IMR-90 (cell line): ENCODE measurements at regions not wholly inside any gene's neighbourhood (a gene's known extent, or its start where the extent isn't known, plus 50 kb on each side); places are given as distances from the start of the nearest gene placed in this dataset.

ENCODE experiments used
- ATAC-seq: fragments of 200-7000 bp; cut with Tn5 transposase; 2 replicates; pipeline ENCODE4 v1.9.1; 2020; ENCODE audit warnings: low read depth, mild to moderate bottlenecking, moderate library complexity
- BruUV-seq: library from RNA; stranded (reverse); fragments of 400-500 nt; replicated peaks from 2 replicates; lab custom pipeline; 2021; lab: Mats Ljungman, UMichigan
- CTCF ChIA-PET: fragments of 300-600 bp; formaldehyde crosslinking; extraction: SDS; loops from one replicate; lab custom pipeline; 2021; ENCODE audit warnings: antibody characterized with exemption; lab: Yijun Ruan, JAX
- POLR2A ChIA-PET: fragments of 300-600 bp; sonication (Branson Sonifier 250); formaldehyde crosslinking; loops from one replicate; lab custom pipeline; 2022; ENCODE audit warnings: antibody characterized with exemption; ENCODE audit not compliant: unreplicated experiment; lab: Charles Lee
- DNase-seq: peaks from one replicate; pipeline ENCODE4 v3.0.0; 2013
- H2AFZ ChIP-seq: replicated peaks from 2 replicates; pipeline ENCODE3; 2013; ENCODE audit warnings: low read length, mild to moderate bottlenecking; ENCODE audit not compliant: poor library complexity
- H2AK5ac ChIP-seq: 2 replicates; pipeline ENCODE4 v1.6.1; 2013; ENCODE audit warnings: low read depth, low read length, inconsistent platforms
- H2AK9ac ChIP-seq: replicated peaks from 2 replicates; pipeline ENCODE3; 2013; ENCODE audit warnings: mild to moderate bottlenecking, low read depth, low read length, moderate library complexity; ENCODE audit not compliant: poor library complexity
- H2BK120ac ChIP-seq: 2 replicates; pipeline ENCODE4 v1.6.1; 2013; ENCODE audit warnings: low read depth, low read length, inconsistent platforms
- H2BK15ac ChIP-seq: 3 replicates; pipeline ENCODE4 v1.6.1; 2013; ENCODE audit warnings: low read depth, low read length, inconsistent platforms
- H2BK20ac ChIP-seq: 2 replicates; pipeline ENCODE4 v1.6.1; 2013; ENCODE audit warnings: low read depth, mild to moderate bottlenecking, inconsistent platforms, low read length, moderate library complexity
- H2BK5ac ChIP-seq: 2 replicates; pipeline ENCODE4 v1.6.1; 2013; ENCODE audit warnings: mild to moderate bottlenecking, low read depth, low read length, inconsistent platforms; ENCODE audit not compliant: poor library complexity, severe bottlenecking
- H3K14ac ChIP-seq: replicated peaks from 2 replicates; pipeline ENCODE4 v1.6.1; 2013; ENCODE audit warnings: low read depth, low read length, inconsistent platforms
- H3K18ac ChIP-seq: 2 replicates; pipeline ENCODE4 v1.6.1; 2013; ENCODE audit warnings: low read depth, low read length, control low read depth
- H3K23ac ChIP-seq: 2 replicates; pipeline ENCODE4 v1.6.1; 2013; ENCODE audit warnings: low read depth, low read length, inconsistent platforms
- H3K27ac ChIP-seq: 2 replicates; pipeline ENCODE4 v1.5.1; 2013; ENCODE audit warnings: mild to moderate bottlenecking, control low read depth, low read length; ENCODE audit not compliant: insufficient read depth
- H3K27me3 ChIP-seq: 2 replicates; pipeline ENCODE4 v1.6.1; 2013; ENCODE audit warnings: low read length; ENCODE audit not compliant: control insufficient read depth, insufficient read depth
- H3K36me3 ChIP-seq: 2 replicates; pipeline ENCODE4 v1.6.1; 2013; ENCODE audit warnings: low read length, mixed read lengths; ENCODE audit not compliant: control insufficient read depth, insufficient read depth
- H3K4ac ChIP-seq: 2 replicates; pipeline ENCODE4 v1.6.1; 2013; ENCODE audit warnings: low read depth, low read length, inconsistent platforms
- H3K4me1 ChIP-seq: 2 replicates; pipeline ENCODE4 v1.6.1; 2013; ENCODE audit warnings: low read length, mixed read lengths; ENCODE audit not compliant: control insufficient read depth, insufficient read depth
- H3K4me2 ChIP-seq: 2 replicates; pipeline ENCODE4 v1.6.1; 2013; ENCODE audit warnings: low read depth, mild to moderate bottlenecking, control low read depth, low read length, moderate library complexity
- H3K4me3 ChIP-seq: 2 replicates; pipeline ENCODE4 v1.5.1; 2013; ENCODE audit warnings: low read depth, mild to moderate bottlenecking, control low read depth, low read length, moderate library complexity; ENCODE audit not compliant: insufficient read depth
- H3K56ac ChIP-seq: 2 replicates; pipeline ENCODE4 v1.6.1; 2013; ENCODE audit warnings: low read length, inconsistent platforms; ENCODE audit not compliant: insufficient read depth; ENCODE audit errors: extremely low read depth
- H3K79me1 ChIP-seq, 2 experiments: 2 replicates each; pipeline ENCODE4 v1.6.1; 2013; ENCODE audit warnings: low read length in 2 of 2, inconsistent platforms in 1 of 2, low read depth in 1 of 2
- H3K9ac ChIP-seq: 2 replicates; pipeline ENCODE4 v1.6.1; 2013; ENCODE audit warnings: low read depth, low read length, control low read depth
- H3K9me1 ChIP-seq: 2 replicates; pipeline ENCODE4 v1.6.1; 2013; ENCODE audit warnings: low read length, inconsistent platforms; ENCODE audit not compliant: insufficient read depth
- H3K9me3 ChIP-seq: 2 replicates; pipeline ENCODE4 v1.6.1; 2013; ENCODE audit warnings: low read length; ENCODE audit not compliant: control insufficient read depth, insufficient read depth
- H4K20me1 ChIP-seq: 2 replicates; pipeline ENCODE4 v1.6.1; 2013; ENCODE audit warnings: low read length, inconsistent platforms; ENCODE audit not compliant: insufficient read depth
- H4K5ac ChIP-seq: 2 replicates; pipeline ENCODE4 v1.6.1; 2013; ENCODE audit warnings: mild to moderate bottlenecking, low read depth, low read length, control low read depth
- H4K8ac ChIP-seq, 2 experiments: 2 replicates each; pipeline ENCODE4 v1.6.1; 2013; ENCODE audit warnings: low read depth in 2 of 2, low read length in 2 of 2, control low read depth in 1 of 2, inconsistent platforms in 1 of 2
- H4K91ac ChIP-seq: 2 replicates; pipeline ENCODE4 v1.6.1; 2013; ENCODE audit warnings: low read depth, low read length, inconsistent platforms; ENCODE audit not compliant: insufficient read depth
- CHD1 ChIP-seq: IDR thresholded peaks from 2 replicates; pipeline ENCODE4 v1.6.1; 2012; ENCODE audit warnings: low read depth, low read length, improper control_type of control experiment
- POLR2A ChIP-seq: IDR thresholded peaks from 2 replicates; pipeline ENCODE4 v1.6.1; 2012; ENCODE audit warnings: mild to moderate bottlenecking, low read depth, low read length
- WGBS, 2 experiments: methylation state at CpG; one replicate each; pipeline versions ENCODE4 v1.1.5 to v1.1.7; 2013; ENCODE audit warnings: missing lambda C conversion rate in 2 of 2; ENCODE audit not compliant: insufficient read length in 1 of 2; ENCODE audit errors: extremely low coverage in 2 of 2; 5-methylcytosine and 5-hydroxymethylcytosine counted together
- dilution Hi-C: fragments of 300-500 bp; cut with HindIII; formaldehyde crosslinking; loops from one replicate; pipeline ENCODE4 v1.14.3; 2018; ENCODE audit warnings: low sequenced_read_pairs; ENCODE audit not compliant: unreplicated experiment
- in situ Hi-C: fragments of 300-500 bp; cut with MboI; formaldehyde crosslinking; loops from 3 replicates; pipeline ENCODE4 v1.14.3; 2019; ENCODE audit warnings: low sequenced_read_pairs, inconsistent platforms, mixed read lengths
- intact Hi-C: fragments of 100-400 bp; cut with micrococcal nuclease; formaldehyde crosslinking; loops from 2 replicates; pipeline ENCODE4 v1.10.0; 2022

GRCh38 chr15:81724536-81724935 lies 321.3 kb downstream of the MEX3B start:
- intact Hi-C loops: no loop called here
- Histone ChIP-seq H4K91ac (no peak overlapping the region), H4K5ac (no peak overlapping the region), H2AFZ (no peak overlapping the region), H3K18ac (no peak overlapping the region), H3K4me3 (no peak overlapping the region), H2AK9ac (no peak overlapping the region), H2BK120ac (no peak overlapping the region), H3K9me3 (no peaks in the 10 kb centered on the region), H3K27me3 (no peaks in the 10 kb centered on the region), H3K36me3 (no peaks in the 10 kb centered on the region), H2BK20ac (no peak overlapping the region), H2AK5ac (no peak overlapping the region), H3K9ac (no peak overlapping the region), H3K14ac (no peak overlapping the region), H3K23ac (no peak overlapping the region), H4K8ac (no peak overlapping the region), H3K4me1 (no peaks in the 10 kb centered on the region), H3K9me1 (no peaks in the 10 kb centered on the region), H3K4me2 (no peak overlapping the region), H3K4ac (no peak overlapping the region), H3K56ac (no peak overlapping the region), H4K20me1 (no peaks in the 10 kb centered on the region), H3K27ac (no peak overlapping the region), H2BK5ac (no peak overlapping the region), H3K79me1 (no peaks in the 10 kb centered on the region), H2BK15ac (no peak overlapping the region)
- dilution Hi-C loops: no loop called here
- ChIA-PET POLR2A (no interaction called here), CTCF (no interaction called here)
- in situ Hi-C loops: no loop called here
- ATAC-seq (no peak), DNase-seq (no peak)
- no TSS peak for BruUV-seq
- 60% methylated on average over 1 of the region's 2 CpGs; no CpG with 5 or more reads in 1 of the 2 experiments for WGBS, 2 experiments
- TF ChIP-seq CHD1 (no peak), POLR2A (no peak)
